Inflammatory macrophage treated with lipopolysaccharide for 4 hours (primary cell): ENCODE measurements at regions not wholly inside any gene's neighbourhood (a gene's known extent, or its start where the extent isn't known, plus 50 kb on each side); places are given as distances from the start of the nearest gene placed in this dataset.

Experiments used
- DNase-seq: peaks from one replicate; pipeline ENCODE4 v3.0.0-alpha.2; 2020

DNA sequence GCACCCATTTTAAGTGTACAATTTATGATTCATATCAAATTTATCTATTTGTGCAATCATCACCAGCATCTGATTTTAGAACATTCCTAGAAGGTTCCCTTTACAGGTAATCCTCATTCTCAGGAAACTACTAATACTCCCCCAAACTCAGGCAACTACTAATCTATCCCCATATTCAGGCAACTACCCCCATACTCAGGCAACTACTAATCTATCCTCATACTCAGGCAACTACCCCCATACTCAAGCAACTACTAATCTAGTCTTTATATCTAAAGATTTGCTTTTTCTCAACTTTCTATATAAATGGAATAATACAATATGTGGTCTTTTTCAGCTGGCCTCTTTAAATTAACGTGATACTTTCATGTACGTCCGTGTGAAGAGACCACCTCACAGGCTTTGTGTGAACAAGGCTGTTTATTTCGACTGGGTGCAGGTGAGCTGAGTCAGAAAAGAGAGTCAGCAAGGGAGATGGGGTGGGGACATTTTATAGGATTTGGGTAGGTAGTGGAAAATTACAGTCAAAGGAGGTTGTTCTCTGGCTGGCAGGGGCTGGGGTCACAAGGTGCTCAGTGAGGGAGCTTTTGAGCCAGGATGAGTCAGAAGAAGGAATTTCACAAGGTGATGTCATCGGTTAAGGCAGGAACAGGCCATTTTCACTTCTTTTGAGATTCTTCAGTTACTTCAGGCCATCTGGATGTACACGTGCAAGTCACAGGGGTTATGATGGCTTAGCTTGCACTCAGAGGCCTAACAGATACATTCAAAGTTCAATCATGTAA is 1444.5 kb upstream of the CADM2 start:
- DNase-seq, result no peak

DNA sequence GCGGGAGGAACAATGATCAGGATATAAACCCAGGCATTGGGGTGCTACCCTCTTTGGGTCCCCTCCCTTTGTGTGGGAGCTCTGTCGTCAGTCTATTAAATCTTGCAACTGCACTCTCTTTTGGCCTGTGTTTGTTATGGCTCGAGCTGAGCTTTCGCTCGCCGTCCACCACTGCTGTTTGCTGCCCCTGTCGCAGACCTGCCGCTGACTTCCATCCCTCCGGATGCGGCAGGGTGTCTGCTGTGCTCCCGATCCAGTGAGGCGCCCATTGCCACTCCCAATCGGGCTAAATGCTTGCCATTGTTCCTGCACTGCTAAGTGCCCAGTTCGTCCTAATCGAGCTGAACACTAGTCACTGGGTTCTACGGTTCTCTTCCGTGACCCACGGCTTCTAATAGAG is 1443.7 kb upstream of the CADM2 start:
- no peak for DNase-seq

DNA sequence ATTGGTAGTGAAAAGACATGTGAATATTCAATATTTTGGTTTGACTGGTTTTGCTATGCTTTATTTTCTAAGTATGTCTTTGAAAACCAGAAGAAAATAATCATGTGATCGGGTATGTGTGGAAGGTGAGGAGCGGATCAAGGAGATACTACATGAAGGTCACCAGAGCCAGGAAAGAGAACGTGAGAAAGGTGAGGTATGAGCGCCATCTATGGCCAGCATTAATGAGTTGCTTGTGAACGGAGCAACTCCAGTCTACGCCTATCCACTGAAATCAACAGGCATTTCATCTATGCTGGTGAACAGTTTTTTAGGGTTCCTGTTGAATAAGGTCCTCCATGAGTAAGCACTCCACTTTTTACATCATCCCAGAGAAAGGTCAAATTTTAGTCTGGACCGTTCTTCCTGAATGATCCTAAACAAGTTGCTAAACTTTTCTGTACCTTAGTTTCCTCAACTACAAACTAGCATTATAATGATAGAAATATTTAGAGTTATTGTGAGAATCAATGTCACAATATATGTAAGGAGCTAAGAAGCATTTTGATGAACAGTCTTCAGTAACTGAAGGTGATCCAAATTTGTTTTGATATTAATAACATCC is 1435.2 kb upstream of the CADM2 start:
- DNase-seq, result peak; percentile 8

- no peak for DNase-seq
These were observed 1433.9 kb upstream of the CADM2 start for GRCh38 chr3:83524901-83525300.

DNA sequence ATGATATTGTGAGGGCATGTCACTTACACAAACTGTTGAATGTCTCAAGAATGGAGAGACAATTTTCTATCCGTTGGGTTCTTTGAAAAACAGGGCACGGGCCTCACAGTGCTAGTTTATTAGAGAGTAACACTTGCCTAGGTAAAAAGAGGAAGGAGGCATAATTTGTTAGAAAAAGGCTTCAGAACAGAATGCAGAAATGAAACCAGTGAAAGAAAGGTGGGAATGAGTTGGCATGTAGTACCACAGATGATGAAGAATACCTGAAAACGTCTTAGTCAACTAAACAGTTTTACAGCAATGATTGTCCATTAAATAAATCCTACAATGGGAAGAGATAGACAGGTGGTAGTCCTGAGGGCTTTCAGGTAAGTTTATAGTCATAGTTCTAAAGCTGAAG is 1399.7 kb upstream of the CADM2 start:
- no peak for DNase-seq

DNA sequence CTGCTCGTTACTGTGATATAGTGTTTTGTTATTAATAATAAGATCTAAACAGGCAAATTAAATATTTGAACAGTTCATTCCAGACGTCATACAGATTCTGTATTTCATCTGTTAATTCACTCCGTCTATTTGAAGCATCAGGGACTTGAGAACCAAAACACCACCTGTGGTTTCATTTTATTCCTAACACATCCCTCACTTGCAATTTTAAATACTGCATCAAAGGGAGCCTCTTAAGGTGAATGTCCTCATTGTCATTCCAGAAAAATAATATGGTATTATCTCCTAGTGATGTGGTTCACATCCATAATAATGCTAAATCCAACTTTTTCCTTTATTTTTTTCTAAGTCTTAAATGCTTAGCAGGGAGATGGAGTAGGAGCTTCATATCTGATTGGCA is 1390.9 kb upstream of the CADM2 start:
- no peak for DNase-seq

- DNase-seq, result no peak
These were observed 1377.2 kb upstream of the CADM2 start for GRCh38 chr3:83581546-83581945.

DNA sequence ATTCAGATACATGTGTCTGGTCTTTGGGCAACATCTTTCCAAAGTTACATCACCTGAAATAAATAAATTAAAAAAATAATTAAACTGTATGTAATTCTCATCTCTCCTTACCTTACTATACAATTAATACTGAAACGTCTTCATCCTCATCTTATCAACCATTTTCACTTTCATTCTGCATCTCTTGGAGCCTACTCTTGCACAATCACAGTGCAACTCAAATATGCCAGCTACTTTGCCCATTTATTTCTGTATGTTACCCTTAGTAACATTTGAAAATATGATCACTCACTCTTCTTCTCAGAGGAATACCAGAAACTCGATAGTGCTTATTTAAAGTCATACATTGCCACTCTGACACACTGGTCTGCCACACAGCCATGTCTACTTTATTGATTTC is 1357.1 kb upstream of the CADM2 start:
- DNase-seq, result no peak

DNA sequence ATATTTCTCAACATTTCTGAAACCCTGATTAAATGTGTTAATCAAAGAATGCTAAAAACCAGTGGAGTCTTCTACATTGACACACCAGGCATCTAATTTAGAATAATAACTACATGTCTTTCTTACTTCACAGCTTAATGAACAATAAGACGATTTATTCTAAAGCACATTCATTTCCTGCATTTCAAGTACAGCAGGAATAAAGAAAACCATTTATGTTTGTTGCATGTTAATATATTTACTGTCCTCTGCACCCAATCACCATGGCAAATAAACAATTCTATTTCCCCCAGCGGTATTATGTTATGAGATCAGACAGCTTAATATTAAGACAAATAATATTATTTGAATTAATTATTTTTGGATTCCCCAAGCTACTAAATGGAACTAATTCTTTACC is 1336.3 kb upstream of the CADM2 start:
- no peak for DNase-seq

DNA sequence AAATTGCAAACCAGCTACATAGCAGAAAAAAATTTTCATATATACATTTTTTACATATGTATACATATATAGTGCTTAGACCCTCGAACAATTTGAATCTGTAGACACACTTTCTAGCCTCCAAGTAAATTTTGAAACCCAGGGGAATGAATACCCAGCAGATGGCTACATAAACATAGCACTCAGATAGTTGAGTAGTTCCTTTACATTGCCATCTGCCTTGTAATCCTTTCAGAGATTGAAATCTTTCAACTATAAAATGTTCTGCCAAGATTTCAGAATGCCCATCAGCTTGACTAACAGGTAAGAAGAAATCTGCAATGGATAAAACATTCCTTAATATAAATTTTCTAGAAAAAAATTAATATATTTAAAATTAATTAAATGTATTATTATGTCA is 1333.5 kb upstream of the CADM2 start:
- no peak for DNase-seq

DNA sequence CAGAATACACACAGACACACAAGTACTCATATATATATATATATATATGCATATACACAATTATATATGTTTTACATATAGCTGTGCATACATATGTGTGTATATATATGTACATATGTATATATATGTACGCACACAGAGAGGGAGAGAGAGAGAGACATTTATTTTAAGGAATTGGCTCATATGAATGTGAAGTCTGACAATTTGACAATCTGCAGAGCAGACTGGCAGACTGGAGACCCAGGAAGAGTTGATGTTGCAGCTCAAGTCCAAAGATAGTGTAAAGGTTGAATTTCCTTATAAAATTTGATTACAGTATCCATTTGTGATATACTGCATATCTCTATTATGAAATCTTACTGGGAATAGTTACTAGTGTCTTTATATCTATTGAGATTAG is 1330.3 kb upstream of the CADM2 start:
- no peak for DNase-seq

DNA sequence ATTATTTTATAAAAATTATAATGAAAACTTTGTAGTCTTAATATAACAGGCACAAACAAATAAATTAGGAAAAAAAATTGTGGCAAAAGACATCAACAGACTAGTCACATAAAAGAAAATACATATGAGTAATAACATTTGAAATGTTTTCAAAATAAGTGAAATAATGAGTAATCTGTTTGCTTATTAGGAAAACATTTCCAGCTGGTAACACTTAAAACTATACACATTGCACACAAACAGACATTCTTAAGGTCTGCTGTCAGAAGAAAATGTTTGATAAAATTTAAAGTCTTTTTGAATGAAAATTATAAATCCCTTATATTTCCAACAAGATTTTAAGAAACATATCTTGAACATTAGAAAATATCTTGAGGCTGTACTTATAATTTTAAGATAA is 1326.3 kb upstream of the CADM2 start:
- no peak for DNase-seq

DNA sequence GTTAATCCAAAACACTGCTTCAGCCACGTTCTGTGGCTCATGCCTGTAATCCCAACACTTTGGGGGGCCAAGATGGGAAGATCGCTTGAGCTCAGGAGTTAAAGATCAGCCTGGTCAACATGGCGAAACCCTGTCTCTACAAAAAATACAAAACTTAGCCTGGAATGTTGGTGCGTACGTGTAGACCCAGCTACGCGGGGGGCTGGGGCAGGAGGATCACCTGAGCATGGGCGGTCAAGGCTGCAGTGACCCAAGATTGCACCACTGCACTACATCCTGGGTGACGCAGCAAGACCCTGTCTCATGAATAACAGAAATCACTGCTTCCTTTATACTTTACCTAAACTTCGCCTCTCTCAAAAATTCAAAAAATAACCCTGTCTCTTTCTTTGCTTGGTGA is 1325.0 kb upstream of the CADM2 start:
- no peak for DNase-seq

- no peak for DNase-seq
These were observed 1309.1 kb upstream of the CADM2 start for GRCh38 chr3:83649692-83650091.

- no peak for DNase-seq
These were observed 1303.7 kb upstream of the CADM2 start for GRCh38 chr3:83655083-83655482.

DNA sequence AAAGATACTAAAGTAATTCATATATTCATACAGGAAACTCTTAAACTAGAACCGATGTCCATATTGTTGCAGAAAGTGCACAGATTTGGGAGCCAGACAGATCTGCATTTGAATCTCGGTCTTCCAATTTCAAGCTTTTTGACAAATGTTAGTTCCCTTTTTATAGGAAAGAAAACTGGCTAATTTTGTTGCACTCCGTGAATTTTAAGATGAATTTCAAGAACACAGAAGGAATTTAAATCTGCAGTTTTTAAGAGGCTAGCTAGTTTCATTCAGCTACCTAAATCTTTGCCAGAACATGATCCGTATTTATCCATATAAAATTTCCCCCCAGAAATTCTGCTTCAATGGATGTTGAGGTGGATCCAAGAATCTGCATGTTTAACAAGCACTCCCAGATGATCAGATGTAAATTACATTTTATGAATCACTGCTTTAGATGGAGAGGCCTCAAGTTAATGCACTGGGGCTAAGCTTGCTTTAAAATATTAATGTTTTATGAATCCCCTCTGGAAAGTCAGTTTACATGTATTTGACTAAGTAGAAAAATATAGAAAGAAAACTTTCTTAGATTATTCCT is 1296.3 kb upstream of the CADM2 start:
- DNase-seq, result no peak

DNA sequence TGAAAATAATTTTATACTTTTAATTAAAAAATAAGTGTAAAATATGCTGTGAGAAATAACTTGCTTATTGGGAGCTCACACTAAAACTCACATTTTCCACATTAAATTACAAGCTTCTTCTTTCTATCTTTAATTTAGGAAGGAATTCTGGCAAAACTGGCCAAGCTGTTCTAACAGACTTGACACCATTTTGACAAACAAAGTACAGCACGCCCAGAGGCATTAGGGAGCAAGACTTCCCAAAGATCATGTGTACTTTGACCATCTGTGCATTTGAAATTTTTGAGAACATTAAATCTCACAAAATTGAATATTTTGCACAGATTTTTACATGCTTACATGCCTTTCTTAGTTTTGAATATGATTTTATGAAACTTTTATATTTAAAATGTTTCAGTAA is 1288.4 kb upstream of the CADM2 start:
- DNase-seq, result no peak

DNA sequence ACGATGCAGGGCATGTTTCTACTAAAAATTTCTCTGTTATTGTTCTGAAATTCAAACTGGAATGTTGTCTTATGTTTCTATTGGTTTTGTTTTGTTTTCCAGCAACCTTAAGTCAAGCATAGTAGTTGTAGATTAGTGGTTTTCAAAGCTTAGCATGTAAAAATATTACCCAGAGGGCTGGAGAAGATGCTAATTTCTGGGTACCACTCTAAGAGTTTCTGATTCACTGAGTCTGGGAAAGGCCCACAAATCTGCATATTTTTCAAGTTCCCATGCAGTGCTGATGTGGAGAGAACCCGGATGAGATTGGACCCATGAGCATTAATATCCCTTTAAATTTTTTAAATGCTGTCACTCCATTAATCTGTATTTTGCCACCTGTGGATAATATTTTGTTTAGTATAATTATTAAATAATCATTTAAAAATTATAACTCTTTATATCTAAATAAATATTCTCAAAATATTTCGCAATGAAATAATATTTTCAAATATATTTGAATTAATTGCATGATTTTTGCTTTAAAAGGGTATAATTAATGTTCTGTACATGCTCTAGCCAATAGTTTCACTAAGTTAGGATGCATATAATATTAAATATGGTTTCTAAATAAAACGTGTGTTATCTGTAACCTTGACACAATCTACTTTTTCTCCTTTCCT is 1274.7 kb upstream of the CADM2 start:
- DNase-seq, result no peak

- DNase-seq, result no peak
These were observed 1252.1 kb upstream of the CADM2 start for GRCh38 chr3:83706669-83707068.

- DNase-seq, result no peak
These were observed 1243.5 kb upstream of the CADM2 start for GRCh38 chr3:83715307-83715706.

DNA sequence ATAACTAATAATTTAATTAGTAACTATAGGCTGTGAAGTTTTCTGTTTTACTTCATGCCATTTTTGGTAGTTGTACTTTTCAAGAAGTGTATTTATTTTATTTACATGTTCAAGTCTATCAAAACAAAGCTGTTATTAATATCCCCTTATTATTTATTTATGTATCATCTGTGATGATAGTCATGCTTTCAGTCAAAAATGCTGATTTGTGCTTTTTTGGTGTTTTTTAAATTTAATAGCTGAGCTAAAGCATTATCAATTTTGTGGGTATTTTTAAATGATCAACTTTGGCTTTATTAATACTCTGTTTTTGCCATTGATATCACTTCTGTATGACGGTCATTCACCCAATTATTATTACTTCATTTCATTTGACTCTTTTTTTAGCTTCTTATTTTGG is 1229.2 kb upstream of the CADM2 start:
- DNase-seq, result no peak

DNA sequence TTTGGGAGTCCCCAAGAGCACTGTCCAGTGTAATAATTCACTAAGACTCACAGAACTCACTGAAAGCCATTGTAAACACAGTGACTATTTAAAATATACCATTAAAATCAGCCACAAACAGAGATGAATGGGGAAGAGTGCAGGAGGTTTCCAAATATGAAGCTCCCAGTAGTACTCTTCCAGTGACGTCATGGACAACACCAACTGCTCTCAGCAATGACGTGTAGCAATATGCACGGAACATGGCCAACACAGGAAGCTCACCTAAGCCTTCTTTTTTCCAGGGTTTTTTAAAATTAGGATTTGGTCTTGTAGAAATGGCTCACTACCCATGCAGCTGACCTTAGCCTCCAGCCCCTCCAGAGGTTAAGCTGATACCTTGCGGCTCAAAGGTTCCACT is 1224.1 kb upstream of the CADM2 start:
- DNase-seq, result no peak

DNA sequence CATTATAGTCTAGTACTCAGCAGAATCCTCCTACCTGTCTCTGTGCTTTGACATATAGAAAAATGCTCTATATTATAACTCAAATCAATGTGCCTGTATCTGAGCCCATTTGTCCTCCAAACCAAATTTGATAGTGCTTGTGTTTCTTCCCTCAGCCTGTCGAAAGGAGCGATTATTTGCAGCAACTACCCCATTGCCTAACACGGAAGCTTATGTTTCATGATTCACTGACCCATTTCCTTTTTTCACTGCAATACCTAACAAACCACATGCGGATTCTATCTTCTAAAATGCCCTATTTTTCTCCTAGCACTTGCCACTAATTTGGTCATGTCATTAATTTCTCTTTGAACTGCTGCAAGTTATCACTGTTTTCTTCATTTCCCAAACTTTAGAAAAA is 1220.6 kb upstream of the CADM2 start:
- no peak for DNase-seq

- DNase-seq, result no peak
These were observed 1218.3 kb upstream of the CADM2 start for GRCh38 chr3:83740504-83740903.
